H1 (cell line): ENCODE measurements at regions not wholly inside any gene's neighbourhood (a gene's known extent, or its start where the extent isn't known, plus 50 kb on each side); places are given as distances from the start of the nearest gene placed in this dataset.

ENCODE experiments used
- CHD7 ChIP-seq: fragments of 300-600 bp; sonication (generic); IDR thresholded peaks from 2 replicates; pipeline ENCODE4 v1.7.1; 2012; ENCODE audit warnings: low read length, moderate library complexity, mild to moderate bottlenecking, inconsistent platforms; ENCODE audit not compliant: insufficient replicate concordance
- NANOG ChIP-seq: IDR thresholded peaks from 2 replicates; pipeline ENCODE4 v1.6.1; 2011; ENCODE audit warnings: low read length, low read depth, mild to moderate bottlenecking, inconsistent platforms; ENCODE audit not compliant: insufficient read depth, poor library complexity, severe bottlenecking

GRCh38 chr7:10584886-10585285, 388.8 kb upstream of the PHF14 start (continued):
- TF ChIP-seq CHD7 (no peak), NANOG (no peak)
